Stimulated activated CD4-positive, alpha-beta T cell treated with anti-CD3 and anti-CD28 coated beads, TNF-alpha, amount 100 ng/mL, for 48 hours (primary cell): ENCODE measurements at regions not wholly inside any gene's neighbourhood (a gene's known extent, or its start where the extent isn't known, plus 50 kb on each side); places are given as distances from the start of the nearest gene placed in this dataset.

Experiments used
- DNase-seq, 3 donors: peaks; one replicate each; pipeline ENCODE4 v3.0.0-alpha.2; 2020; ENCODE audit warnings: low read depth in 3 of 3

- DNase-seq, result no peak
These were observed 243.4 kb upstream of the TBC1D5 start for GRCh38 chr3:17985658-17986347.

DNA sequence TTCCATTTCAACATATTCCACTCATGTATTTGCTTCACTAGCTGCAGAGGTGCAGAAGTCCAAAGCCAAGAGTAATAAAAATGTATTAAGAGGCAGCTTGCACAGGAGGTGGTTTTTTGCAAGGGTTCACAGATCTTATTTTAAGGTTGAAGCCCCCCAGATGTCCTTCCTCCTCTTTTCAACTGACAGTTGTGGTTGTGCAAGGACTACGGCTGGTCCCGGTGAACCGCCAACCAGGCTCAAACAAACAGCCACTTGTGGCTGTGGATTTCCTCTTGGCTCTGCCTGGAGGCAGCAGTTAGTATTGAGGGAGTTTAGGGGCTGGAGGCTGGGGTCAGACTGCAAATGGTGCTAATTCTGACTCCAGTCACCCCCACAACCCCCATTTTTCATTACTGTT is 240.7 kb upstream of the TBC1D5 start:
- no peak for DNase-seq

GRCh38 chr3:17982211-17982880 is 239.9 kb upstream of the TBC1D5 start:
- DNase-seq, result no peak

DNA sequence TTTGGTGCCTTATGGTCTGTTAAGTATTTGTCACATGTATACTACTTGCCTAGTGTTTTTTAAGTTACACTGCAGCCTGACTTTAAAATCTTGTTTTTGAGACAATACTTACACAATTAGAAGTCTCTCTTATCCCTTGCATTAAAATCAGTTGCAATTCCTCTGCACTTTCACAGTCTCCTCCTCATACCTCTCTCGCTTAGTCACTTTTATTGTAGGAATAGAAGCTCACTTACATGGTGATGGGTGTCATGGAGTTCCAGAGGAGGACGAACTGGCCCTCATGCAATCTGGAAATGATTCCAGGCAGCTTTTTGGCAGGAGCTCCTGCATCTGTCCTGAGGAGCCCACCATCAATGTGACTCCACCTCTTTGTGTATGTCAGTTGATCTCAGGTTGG is 238.4 kb upstream of the TBC1D5 start:
- no peak for DNase-seq

GRCh38 chr3:17979911-17980310 is 237.5 kb upstream of the TBC1D5 start:
- DNase-seq, result no peak

- DNase-seq, result no peak
These were observed 236.8 kb upstream of the TBC1D5 start for GRCh38 chr3:17979252-17979651.

- no peak for DNase-seq
These were observed 231.9 kb upstream of the TBC1D5 start for GRCh38 chr3:17974206-17974841.

- DNase-seq, result no peak
These were observed 230.8 kb upstream of the TBC1D5 start for GRCh38 chr3:17972959-17973906.

DNA sequence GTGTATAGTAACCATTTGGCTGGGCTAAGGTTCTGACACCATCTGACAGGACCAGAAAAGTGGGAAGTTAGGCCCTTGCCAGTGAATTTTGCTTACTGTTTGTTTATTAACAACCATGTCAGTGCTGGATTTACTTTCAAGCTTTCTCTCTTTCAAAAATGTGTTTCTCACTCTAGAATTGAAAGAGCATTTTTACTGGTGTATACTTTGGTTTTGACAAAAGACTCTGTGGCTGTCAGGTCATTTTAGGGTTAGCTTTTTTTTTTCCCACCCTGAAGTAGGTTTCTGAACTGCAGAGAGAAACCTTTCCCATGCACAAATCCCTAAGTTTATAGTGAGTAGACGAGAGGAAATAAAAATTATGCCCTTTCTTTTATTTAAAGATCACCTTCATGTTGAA is 230.0 kb upstream of the TBC1D5 start:
- DNase-seq, result no peak

- no peak for DNase-seq
These were observed 229.6 kb upstream of the TBC1D5 start for GRCh38 chr3:17972030-17972429.

DNA sequence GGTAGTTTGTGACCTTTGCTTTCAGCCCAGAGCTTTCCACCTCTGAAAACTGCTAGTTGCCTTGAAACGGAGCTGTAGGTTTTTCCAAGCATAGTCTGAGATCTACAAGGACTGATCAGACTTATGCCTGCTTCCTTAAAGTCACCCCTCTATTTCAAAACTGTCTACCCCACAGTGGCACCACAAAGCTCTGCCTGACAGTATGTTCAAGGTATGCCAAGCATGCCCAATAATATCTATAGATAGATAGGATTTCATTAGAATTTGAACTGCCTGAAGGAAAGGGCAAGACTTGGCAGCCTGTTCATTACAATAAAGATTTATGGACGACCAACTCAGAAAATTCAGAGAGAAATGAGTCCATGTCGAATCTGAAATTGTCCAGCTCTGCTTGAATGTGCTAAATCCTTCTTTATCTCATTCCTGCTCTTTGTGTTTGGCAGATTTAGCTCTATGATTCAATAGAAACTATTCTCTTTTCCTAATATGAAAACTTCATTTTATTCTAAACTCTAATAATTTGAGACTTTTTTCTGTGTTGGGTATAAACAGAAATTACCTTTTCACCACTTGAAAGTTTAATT is 227.6 kb upstream of the TBC1D5 start:
- no peak for DNase-seq

DNA sequence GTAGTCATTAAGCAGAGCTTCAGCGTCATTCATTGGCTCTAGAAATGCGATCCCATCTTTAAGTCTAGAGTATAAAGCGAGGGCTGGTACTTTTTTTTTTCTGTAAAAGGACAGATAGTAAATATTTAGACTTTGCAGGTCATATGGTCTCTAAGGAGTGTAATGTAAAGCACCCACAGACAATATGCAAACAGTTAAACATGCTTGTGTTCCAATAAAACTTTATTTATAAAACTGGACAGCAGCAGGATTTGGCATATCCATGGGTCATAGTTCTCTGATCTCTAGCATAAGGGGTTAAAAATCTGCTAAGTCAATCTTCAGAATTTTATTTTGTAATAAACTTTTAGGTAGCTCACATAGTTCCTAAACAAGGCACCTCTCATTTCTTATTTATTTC is 226.8 kb upstream of the TBC1D5 start:
- no peak for DNase-seq

- DNase-seq, result no peak
These were observed 225.6 kb upstream of the TBC1D5 start for GRCh38 chr3:17967953-17968607.

- no peak for DNase-seq
These were observed 224.7 kb upstream of the TBC1D5 start for GRCh38 chr3:17967111-17967510.

GRCh38 chr3:17965331-17965730 is 222.9 kb upstream of the TBC1D5 start:
- DNase-seq, result no peak

GRCh38 chr3:17964108-17964507 is 221.7 kb upstream of the TBC1D5 start:
- no peak for DNase-seq

DNA sequence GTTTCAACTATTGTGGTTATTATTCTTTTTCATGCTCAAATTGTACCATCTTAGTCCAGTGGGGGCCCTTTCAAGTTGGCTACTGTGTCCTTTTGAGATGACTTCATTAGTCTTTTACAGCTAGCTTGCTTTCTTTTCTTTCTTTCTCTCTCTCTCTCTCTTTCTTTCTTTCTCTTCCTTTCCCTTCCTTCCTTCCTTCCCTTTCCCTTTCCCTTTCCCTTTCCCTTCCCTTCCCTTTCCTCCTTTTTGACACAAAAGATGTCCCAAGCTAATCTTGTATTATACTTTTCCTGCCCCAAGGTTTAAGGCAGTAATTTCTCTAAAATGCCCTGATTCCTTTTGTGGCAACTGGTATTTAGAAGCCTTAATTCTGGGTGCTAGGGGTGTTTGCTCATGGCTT is 213.0 kb upstream of the TBC1D5 start:
- no peak for DNase-seq

DNA sequence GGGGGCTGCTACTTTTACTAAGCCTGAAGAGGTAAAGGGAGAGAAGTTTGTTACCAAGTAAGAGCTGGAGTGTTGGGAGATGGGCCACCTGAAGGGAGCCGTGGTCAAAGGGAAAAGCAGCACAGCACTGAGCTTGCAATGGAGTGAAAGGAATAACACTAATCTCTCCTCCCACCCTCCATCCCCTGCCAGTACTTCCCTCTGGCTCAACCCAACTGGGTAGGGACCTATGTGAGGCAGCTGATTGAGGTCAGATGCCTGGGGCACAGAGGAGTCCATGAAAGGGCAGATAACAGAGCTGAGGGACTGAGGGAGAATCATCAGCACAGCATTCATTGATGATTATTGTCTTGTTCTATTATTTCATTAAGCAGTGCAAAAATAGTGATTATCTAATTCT is 212.4 kb upstream of the TBC1D5 start:
- no peak for DNase-seq

DNA sequence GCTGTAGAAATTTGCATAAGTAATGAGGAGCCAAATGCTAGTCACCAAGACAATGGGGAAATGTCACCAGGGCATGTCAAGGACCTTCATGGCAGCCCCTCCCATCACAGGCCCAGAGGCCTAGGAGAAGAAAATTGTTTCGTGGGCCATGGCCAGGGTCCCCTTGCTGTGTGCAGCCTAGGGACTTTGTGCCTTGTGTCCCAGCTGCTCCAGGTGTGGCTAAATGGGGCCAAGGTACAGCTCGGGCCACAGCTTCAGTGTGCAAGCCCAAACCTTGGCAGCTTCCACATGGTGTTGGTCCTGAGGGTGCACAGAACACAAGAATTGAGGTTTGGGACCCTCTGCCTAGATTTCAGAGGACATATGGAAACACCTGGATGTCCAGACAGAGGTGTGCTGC is 208.8 kb upstream of the TBC1D5 start:
- DNase-seq, result no peak

DNA sequence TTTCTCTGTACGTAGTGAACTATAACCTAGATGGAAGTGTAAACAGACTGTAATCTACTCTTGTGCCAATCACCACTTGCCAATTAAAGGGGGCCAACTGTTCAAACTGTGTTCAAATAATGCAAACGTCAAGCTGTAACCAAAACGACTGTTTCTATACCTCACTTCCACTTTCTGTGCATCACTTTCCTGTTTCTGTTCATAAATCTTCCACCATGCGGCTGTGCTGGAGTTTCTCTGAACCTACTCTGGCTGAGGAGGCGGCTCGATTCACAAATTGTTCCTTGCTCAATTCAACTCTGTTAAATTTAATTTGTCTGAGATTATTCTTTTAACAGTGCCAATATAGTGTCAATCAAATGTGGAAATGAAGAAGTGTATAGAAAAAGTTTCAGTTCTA is 206.7 kb upstream of the TBC1D5 start:
- DNase-seq, result no peak

- DNase-seq, result no peak
These were observed 205.4 kb upstream of the TBC1D5 start for GRCh38 chr3:17947833-17948232.
